Frontal cortex (tissue), 3 donors: ENCODE measurements at regions not wholly inside any gene's neighbourhood (a gene's known extent, or its start where the extent isn't known, plus 50 kb on each side); places are given as distances from the start of the nearest gene placed in this dataset.
"Not testable (repeated sequence)": the region's sequence is repeated elsewhere in the genome, so short reads cannot be mapped to it uniquely, and the experiment has no call there.

Source experiments
- DNase-seq, 2 donors: peaks; one replicate each; pipeline ENCODE4 v3.0.0; 2012; ENCODE audit warnings: low spot score in 2 of 2
- FAIRE-seq: peaks from 2 replicates; lab custom pipeline; 2012; peaks lifted over from hg19 to GRCh38; lab: Jason Lieb, UNC
- donor health status: control.
- donor health status: control.
- donor health status: control.

DNA sequence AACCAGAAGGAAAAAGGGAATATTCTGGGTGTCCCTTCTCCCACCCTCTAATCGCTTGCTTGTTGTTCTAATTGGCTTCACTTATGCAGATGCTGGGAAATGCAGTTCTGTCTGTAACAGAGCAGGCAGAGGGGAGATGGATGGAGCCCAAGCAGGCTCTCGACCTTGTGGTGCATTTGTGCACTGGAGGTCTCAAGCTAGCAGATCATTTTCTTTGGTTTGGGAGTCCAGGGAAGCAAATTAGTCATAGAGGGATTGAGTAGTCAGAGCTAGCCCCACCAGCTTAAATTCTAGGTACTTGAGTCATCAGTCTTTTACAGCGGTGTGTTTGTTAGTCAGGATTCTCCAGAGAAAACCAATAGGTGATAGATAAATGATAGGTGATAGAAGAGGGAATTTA lies 234.7 kb upstream of the ECI2 start:
- FAIRE-seq = no peak
- DNase-seq = no peak

DNA sequence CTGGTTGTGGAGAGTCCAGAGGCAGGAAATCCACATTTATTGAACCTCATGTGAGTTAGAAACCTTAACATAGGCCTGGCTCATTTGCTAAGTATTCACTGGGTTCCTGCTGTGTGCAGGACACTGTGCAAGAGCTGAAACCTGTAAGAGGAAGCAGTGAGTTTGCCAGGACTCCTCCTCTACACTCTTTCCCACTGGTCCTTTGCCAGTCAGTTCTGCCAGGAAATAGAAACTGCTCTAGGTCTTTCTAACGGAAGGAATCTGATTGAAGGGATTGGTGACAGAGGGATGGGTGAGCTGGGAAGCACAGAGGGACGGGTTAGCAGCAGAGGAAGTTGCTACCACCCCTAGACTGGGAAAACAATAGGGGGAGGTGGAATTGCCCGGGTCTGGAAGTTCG lies 234.2 kb upstream of the ECI2 start:
- FAIRE-seq (no peak), DNase-seq (no peak)

DNA sequence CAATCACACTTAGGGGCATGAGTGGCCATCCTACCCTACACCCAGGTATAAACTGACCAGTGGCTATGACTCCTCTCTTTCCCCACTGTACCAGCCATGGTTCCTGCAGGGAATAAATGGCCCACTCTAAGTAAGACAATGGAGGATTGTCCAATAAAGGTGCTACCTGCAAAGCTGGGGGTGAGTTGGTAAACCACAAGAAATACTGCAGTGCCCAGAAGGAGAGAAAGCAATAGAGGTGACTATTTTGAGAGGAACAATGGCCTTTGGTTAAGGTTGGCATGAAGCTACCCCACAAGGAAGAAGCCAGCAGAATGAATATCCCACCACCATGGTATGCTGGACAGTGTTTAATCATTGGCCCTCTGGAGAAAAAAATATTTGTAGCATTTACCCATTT lies 233.3 kb upstream of the ECI2 start:
- DNase-seq (no peak), FAIRE-seq (no peak)

DNA sequence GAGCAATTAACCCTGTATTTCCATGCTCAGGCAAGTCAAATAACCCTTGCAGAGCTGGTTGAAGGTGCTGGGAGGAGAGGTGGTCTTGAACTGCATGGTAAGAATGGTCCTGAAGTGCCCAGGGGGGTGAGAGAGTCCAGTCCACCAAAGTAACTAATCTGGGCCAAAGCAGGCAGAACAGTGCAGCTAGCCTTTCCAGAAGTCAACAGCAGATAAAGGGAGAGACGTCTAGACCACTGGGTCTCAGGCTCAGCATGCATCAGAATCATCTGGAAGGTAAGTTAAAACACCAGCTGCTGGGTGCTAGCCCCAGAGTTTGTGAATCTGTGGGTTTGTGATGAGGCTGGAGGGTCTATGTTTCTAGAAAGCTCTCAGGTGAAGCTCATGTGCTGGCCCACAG lies 232.3 kb upstream of the ECI2 start:
- no peak for FAIRE-seq
- no peak for DNase-seq

DNA sequence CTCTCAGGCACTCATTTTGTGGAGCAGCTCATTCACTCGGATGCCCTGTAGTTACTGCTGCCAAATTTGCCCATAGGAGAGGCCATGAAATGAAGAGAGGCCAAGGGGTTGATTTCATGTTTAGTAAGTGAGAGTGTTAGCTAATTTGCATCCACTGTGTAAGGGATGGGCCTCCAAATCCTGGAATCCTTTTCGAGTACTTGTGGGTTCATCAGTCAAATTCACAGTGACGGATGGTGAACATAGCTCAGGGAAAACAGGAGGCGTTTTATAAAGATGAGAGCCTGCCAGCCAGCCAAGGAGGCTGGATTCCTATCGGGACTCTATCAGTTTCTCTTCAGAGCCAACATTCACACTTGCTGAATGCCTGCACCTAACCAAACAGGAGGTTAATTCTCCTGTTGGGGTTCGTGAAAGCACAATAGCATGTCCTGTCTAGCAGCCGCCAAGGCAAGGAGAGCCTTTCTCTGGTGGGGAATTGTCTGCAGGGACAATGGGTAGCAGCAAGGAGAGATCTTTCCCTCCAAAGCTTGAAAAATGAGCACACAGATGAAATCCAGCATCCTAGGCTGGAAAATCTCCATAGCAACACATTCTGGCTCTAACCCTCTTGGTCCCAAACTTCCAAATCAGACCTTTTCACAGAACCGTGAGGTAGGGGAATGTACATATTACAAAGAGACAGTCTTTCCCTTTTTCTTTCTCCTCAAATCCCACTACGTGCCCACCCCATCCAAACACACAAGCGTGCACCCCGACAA lies 231.4 kb upstream of the ECI2 start:
- FAIRE-seq (no peak), DNase-seq (no peak)

DNA sequence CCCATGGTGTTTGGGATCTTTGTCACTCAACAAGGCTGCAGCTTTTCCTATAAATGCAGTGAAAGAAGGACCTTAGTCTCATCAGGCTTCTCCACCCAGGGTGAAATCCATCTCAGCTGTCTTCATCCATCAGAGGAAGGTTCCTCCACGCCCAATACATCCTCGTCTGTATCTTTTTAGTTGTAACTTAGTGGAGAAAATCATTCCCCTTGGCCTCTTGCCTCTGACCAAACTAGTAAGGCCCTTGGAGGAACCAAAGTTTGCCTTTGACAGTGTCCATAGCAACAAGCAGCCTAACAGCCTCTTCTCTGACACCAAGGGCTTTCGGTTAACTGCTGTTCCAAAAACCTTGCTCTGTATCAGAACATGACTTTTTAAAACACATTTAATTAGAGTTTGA lies 230.3 kb upstream of the ECI2 start:
- FAIRE-seq = no peak
- no peak for DNase-seq

DNA sequence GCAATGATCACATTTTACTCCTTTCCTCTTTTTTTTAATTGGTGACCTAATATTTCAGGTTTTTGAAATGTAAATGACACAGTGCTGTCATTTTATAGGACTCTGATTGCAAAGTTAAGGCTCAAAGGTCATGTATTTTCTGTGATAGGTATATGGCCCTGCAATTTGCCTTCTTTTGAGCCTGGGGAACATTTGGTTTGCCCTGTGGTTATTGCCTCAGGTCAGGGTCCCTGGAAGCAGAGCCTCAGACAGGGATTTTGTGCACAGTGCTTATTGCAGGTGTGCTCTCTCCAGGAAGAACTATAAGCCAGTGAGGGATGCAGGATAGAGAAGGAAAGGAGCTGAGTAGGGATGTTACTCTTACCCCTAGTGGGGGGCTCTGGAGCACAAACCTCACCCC lies 229.3 kb upstream of the ECI2 start:
- no peak for DNase-seq
- no peak for FAIRE-seq

DNA sequence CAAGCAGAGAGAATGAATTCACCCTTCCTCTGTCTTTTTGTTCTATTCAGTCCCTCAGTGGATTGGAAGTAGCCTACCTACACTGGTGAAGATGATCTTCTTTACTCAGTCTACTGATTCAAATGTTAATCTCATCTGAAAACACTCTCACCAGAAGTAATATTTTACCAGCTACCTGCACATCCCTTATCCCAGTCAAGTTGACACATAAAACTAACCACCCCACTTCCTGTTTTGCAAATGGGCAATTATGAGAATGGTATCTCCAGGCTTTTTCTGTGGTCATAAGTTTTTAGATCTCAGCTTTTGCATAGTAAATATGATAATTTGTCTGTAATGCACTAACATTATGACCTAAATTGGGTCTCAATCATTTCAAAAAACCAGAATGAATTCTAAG lies 228.8 kb upstream of the ECI2 start:
- DNase-seq (no peak), FAIRE-seq (no peak)

DNA sequence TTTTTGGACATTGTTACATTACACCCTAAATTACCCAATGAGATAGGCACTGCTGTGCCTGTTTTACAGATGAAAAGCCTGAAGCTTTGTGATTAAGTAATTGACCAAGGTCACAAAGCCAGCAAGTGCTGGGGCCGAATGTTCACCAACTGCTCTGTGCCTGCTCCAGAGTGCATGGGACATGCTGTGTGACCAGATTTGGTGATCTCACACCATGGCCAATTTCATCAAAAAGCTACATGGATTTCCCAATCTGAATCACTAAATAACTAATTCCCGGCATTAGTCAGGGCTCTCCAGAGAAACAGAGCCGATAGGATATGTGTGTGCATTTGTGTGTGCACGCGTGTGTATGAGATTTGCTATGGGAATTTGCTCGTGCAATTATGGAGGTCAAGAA lies 228.3 kb upstream of the ECI2 start:
- no peak for FAIRE-seq
- DNase-seq = no peak

DNA sequence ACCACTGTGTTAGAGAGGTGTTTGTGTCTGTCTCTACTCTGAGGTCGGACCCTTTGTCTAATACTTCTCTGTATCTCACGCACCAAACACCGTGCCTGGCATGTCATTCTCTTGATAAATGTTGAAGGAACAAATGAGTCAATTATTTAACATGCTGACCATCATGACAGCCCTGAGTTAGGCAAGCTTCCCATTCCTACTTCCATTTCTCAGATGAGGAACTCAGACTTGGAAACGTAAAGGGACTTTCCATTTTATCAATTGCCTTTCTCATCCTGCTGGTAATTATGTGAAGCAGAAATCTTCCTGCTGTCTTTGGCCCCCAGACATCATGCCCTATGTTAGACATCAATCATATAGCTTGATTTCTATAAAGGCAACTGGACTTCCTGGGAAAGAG lies 227.0 kb upstream of the ECI2 start:
- no peak for DNase-seq
- no peak for FAIRE-seq

DNA sequence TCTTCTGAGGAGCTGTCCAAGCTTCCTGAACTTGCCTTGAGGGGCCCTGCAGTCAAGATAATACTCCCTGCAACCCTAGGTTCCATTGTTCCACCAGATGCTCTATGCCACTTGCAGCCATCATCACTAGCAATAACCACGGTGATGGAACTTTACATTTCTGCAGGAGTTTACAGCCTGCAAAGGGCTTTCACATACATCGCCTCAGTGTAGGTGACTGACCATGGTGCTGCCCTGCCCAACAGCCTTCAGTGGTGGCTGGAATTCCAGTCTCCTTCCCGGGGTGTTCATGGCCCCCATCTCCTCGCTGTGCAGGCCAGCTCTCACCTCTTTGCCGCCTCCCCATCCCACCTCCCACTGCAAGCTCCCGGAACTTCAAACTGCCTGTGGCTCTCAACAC lies 225.5 kb upstream of the ECI2 start:
- FAIRE-seq (no peak), DNase-seq (no peak)

DNA sequence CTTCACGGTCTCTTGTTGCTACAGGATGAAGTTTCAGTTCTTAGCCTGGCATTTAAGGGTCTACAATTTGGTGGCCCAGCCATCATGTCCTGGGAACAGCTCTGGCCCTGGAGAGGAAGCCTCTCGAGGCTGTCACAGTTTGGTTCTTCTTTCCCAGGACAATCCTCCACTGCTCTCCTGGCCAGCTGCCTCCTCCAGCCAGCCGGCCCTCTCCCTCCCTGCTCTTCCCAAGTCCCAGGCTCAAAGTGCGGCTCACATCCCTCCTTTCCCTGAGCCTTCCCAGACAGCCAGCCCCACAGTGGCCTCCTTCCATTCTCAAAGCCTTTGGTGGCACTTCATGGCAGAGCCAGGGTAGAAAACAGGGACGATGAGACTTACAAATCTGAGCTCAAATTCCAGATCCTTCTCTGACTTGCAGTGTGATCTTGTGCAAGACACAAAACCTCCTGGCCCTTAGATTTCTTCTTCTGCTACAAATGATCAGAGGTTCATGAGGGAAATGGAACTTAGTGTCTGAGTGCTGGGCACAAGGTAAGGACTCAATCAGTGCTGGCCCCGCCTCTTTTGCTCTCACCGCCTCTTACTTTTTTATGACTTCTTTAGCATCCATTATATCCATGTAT lies 223.8 kb upstream of the ECI2 start:
- FAIRE-seq (no peak), DNase-seq (no peak)

DNA sequence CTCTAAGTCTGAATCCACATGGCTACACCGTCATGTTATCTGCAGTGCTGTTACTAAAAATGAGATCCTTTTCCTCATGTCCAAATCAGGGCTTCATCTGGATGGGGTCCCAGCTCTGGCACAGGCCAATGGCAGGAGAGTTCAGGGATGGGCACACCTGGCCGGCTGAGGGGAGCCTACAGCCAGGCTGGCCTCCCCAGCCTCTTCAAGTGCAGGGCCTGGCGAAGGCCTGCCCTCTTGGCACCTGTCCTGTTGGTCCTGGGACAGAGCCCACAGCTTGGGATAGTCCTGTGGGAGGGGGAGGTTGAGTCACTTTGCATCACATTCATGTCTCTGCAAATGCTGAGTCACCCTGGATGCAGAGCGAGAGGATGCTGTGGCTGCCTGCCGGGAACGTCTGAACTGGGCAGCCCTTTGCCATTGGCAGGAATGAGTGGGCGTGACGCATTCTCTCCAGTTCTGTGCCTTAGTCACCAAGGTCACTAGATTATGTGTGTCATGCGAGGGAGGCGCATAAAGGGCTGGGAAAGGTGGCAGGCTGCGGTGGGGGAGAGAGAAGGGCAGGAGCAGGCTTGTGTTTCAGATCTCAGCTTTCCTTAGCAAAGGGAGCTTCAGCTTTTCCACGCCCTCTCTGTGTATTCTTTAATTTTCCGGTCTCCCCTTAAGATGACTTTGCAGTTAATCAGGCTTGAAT lies 223.2 kb upstream of the ECI2 start:
- FAIRE-seq = no peak
- peak in 1 of 2 donors; percentile 70 for DNase-seq

DNA sequence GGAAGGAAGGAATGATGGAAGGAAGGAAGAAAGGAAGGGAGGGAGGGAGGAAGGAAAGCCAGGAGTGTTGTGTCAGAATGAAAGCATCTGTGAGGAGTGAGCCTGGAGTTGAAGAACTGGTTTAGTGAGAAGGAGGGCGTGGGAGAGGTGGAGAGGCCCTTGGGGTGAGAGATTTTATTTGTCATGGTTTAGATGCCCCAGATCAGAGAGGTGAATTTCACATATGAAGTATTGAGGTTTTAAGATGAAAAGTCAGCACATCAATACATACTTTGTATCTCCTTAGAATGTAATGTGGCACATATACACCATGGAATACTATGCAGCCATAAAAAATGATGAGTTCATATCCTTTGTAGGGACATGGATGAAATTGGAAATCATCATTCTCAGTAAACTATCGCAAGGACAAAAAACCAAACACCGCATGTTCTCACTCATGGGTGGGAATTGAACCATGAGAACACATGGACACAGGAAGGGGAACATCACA lies 222.3 kb upstream of the ECI2 start:
- not testable (repeated sequence) for FAIRE-seq, DNase-seq

DNA sequence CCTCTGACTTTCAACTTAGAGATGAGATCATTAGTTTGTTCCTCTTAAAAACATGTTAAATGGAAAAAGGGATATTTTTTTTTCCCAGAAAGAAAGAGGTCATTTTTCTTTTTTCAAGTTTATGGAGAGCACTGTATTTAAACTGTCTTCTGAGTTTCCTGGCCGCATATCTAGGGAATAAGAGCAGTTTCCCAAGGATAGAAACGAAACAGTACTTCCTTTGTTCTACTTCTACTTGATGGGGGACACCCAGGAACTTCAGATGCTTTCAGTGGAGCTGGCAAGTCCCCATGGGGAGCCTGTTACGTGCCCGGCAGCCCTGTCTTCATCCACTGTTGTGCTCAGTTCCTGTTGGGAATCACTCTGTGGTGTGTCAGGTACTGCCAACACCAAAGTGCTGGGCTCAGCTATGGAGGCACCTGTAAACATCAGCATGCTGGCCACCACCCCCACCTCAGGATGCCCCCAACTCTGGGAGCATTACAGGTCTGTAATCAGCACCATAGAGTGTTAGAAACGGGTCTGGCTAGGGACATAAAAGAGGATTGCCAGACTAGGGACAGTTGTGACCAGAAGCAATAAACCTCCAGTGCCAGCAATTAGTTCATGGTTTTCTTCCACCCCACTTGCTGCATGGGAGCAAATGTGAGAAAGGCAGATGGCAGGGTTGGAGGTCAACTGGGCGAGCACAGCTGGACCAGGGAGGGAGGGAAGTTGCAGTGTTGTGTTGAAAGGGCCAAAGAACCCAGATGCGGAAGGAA lies 221.7 kb upstream of the ECI2 start:
- no peak for FAIRE-seq
- no peak for DNase-seq

DNA sequence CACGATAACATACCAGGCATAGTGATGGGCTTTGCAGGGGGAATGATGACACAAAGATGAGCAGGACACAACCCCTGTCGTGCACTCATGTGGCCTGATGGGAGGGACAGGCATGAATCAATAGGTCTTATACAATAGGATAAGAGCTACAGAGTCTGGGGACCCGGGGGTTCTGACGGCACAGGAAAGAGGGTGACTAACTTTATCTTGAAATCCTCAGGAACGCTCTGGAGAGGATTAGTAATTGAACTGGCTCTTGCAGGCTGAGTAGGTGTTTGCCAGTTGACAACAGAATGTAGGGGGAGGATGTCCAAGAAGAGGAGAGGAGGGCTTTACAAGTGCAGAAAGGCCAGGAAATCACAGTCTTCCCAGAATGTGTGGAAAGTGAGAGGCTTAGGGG lies 219.9 kb upstream of the ECI2 start:
- no peak for DNase-seq
- no peak for FAIRE-seq

DNA sequence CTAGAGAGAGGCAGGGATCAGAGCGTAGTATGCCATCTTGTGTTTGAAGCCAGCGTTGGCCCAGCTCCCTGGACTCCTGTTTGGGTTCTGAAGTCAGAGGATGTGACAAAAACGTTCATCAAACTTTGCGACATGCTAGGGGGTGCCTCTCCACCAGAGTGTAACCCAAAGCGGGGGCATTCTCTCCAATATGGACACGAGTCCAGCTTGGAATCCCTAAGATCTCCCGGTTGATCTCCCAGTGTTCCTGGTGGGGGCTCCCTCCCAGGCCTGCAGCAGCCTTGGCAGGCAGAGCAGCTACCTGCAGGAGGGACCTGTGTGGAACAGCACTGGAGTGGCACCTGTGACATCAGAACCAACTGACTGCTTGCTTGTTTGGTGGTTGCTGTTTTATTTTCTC lies 218.8 kb upstream of the ECI2 start:
- no peak for DNase-seq
- no peak for FAIRE-seq

DNA sequence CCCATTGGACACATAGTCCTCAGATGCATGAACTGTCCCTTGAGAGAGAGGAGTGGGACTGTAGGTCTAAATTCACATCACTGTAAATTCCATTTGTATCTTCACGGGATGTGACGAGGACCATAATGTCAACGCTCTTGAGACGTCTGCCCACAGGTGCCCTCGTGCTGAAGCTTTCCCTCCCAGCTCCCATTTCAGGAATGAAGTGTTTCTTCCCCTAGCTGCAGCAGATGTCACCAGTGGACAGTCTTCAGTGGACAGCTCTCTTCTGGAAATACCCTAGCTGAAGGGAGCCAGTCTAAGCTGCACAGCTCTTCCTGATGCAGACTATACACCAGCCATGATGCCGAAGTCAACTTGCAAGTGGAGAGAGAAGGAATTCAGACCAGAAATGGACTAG lies 217.4 kb upstream of the ECI2 start:
- FAIRE-seq (no peak), DNase-seq (no peak)

DNA sequence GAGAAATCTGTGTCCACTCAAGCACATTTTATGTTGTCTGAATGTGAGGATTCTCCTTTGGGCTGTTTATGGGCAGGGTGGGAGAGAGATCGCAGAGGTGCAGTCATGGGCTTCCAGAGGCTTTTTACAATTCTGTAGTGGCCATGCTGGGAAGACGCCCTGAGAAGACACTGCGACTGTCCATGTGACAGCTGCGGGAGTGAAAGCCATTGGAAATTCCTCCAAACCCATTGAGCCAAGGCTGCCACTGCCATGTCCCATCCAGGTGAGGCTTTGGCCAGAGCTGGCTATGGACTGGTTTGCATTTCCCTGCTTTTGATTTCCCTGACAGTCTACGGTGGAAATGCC lies 216.9 kb upstream of the ECI2 start:
- DNase-seq = no peak

DNA sequence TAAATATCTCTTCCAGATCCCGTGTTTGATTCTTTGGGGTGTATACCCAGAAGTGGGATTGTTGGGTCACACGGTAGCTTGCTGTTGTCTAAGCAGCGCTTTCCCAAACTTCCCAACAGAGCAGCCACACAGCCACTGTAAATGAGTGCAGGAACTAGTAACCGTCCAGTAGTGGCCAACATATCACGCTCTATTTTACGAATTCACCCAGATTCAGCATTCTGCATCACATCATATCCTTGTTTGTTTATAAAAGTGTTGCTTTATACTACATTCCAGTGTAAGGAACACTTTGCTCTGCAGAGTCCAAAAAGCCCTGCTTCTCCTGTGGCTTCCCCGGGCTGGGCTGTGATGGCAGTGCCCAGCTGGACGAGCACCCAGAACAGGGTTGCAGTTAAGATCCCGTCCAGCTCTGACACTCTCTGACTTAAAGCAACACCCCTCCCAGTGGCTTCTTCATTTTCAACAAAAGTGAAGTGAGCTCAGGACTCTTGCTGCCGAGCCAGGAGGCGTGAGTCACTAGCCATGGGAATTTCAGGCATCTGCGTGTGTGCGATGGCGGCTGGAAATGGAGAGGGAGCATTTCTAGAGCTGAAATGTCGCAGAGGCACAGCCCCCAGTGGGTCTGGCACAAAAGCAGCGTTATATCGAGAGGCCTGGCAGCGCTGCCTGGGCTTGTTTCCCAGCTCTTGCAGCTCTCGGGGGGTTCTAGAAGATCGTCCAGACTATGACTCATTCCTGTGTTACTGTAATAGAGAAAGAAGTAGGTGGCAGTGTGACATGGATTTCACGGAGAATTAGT lies 216.3 kb upstream of the ECI2 start:
- FAIRE-seq (no peak), DNase-seq (peak in 1 of 2 donors; percentile 59)

More for the DNA sequence above, 216.9 kb upstream of the ECI2 start:
- no peak for FAIRE-seq
